Stimulated activated CD8-positive, alpha-beta memory T cell treated with anti-CD3 and anti-CD28 coated beads, Interleukin-2, amount 100 ng/mL, for 1 hour (primary cell): ENCODE measurements at regions not wholly inside any gene's neighbourhood (a gene's known extent, or its start where the extent isn't known, plus 50 kb on each side); places are given as distances from the start of the nearest gene placed in this dataset.
"Not testable (repeated sequence)": the region's sequence is repeated elsewhere in the genome, so short reads cannot be mapped to it uniquely, and the experiment has no call there.

Source experiments
- DNase-seq, 2 donors: peaks; one replicate each; pipeline ENCODE4 v3.0.0-alpha.2; 2020; ENCODE audit warnings: low read depth in 2 of 2

GRCh38 chr21:25487046-25487594 lies 120.2 kb downstream of the MRPL39 start:
- no peak for DNase-seq

- DNase-seq: no peak
Measured at GRCh38 chr21:25485914-25486313, 121.4 kb downstream of the MRPL39 start.

GRCh38 chr21:25467896-25468295 lies 139.4 kb downstream of the MRPL39 start:
- no peak for DNase-seq

GRCh38 chr21:25467071-25467470 lies 140.2 kb downstream of the MRPL39 start:
- not testable (repeated sequence) for DNase-seq

GRCh38 chr21:25466470-25466869 lies 140.8 kb downstream of the MRPL39 start:
- no peak for DNase-seq

GRCh38 chr21:25465263-25465662 lies 142.0 kb downstream of the MRPL39 start:
- no peak for DNase-seq

- DNase-seq: no peak
Measured at GRCh38 chr21:25464275-25464674, 143.0 kb downstream of the MRPL39 start.

GRCh38 chr21:25462517-25462971 lies 144.7 kb downstream of the MRPL39 start:
- DNase-seq: no peak

GRCh38 chr21:25461725-25462124 lies 145.6 kb downstream of the MRPL39 start:
- no peak for DNase-seq

- DNase-seq: no peak
Measured at GRCh38 chr21:25459993-25460392, 147.3 kb downstream of the MRPL39 start.

- no peak for DNase-seq
Measured at GRCh38 chr21:25459365-25459764, 147.9 kb downstream of the MRPL39 start.

GRCh38 chr21:25458484-25458883 lies 148.8 kb downstream of the MRPL39 start:
- DNase-seq: no peak

GRCh38 chr21:25457946-25458345 lies 149.3 kb downstream of the MRPL39 start:
- DNase-seq: no peak

GRCh38 chr21:25457411-25457810 lies 149.9 kb downstream of the MRPL39 start:
- DNase-seq: no peak

- DNase-seq: no peak
Measured at GRCh38 chr21:25456672-25457071, 150.6 kb downstream of the MRPL39 start.

GRCh38 chr21:25453524-25453923 lies 153.8 kb downstream of the MRPL39 start:
- DNase-seq: no peak

- DNase-seq: no peak
Measured at GRCh38 chr21:25449950-25450349, 157.3 kb downstream of the MRPL39 start.

- DNase-seq: no peak
Measured at GRCh38 chr21:25441835-25442234, 165.4 kb downstream of the MRPL39 start.

- not testable (repeated sequence) for DNase-seq
Measured at GRCh38 chr21:25437465-25437864, 169.8 kb downstream of the MRPL39 start.

GRCh38 chr21:25428537-25428936 lies 178.7 kb downstream of the MRPL39 start:
- no peak for DNase-seq

- no peak for DNase-seq
Measured at GRCh38 chr21:25427828-25428227, 179.5 kb downstream of the MRPL39 start.

GRCh38 chr21:25426580-25426979 lies 180.7 kb downstream of the MRPL39 start:
- no peak for DNase-seq

- DNase-seq: no peak
Measured at GRCh38 chr21:25425156-25425555, 182.1 kb downstream of the MRPL39 start.

GRCh38 chr21:25424634-25425033 lies 182.6 kb downstream of the MRPL39 start:
- DNase-seq: no peak
